K562 (cell line): ENCODE measurements at regions not wholly inside any gene's neighbourhood (a gene's known extent, or its start where the extent isn't known, plus 50 kb on each side); places are given as distances from the start of the nearest gene placed in this dataset.
A peak's percentile ranks its signal among the peaks of the same experiment; 100 is the strongest.

Experiments
- ATAC-seq: fragments of 200-7000 bp; cut with Tn5 transposase; 3 replicates; pipeline ENCODE4 v1.9.1; 2020; ENCODE audit warnings: moderate library complexity
- BruUV-seq: library from RNA; stranded (reverse); fragments of 400-500 nt; replicated peaks from 2 replicates; lab custom pipeline; 2021; lab: Mats Ljungman, UMichigan
- CTCF ChIA-PET: fragments of 300-600 bp; formaldehyde crosslinking; extraction: SDS; loops from one replicate; lab custom pipeline; 2021; ENCODE audit warnings: low intra/inter-chr PET ratio; lab: Yijun Ruan, JAX
- POLR2A ChIA-PET: fragments of 300-600, 350-650 bp; sonication (Branson Sonifier 250); formaldehyde crosslinking; extraction: SDS; loops from one replicate; lab custom pipeline; 2021; ENCODE audit warnings: antibody characterized with exemption, inconsistent platforms; lab: Yijun Ruan, JAX
- DNase-seq, 4 experiments: peaks; one replicate each; pipeline versions ENCODE4 v3.0.0 to v3.0.0-alpha.2; 2011 to 2018; ENCODE audit warnings: low spot score in 3 of 4, mixed read lengths in 3 of 4; ENCODE audit errors: extremely low read depth in 1 of 4
- FAIRE-seq: peaks from 2 replicates; lab custom pipeline; 2011; peaks lifted over from hg19 to GRCh38; lab: Jason Lieb, UNC
- H2AFZ ChIP-seq: 2 replicates; pipeline ENCODE4 v1.6.0; 2011; ENCODE audit warnings: low read depth, low read length, control low read depth, inconsistent platforms
- H3K27ac ChIP-seq: fragments of 200-600 bp; 3 replicates; pipeline ENCODE4 v1.8.0; 2011; ENCODE audit warnings: low read depth, mild to moderate bottlenecking, control low read depth, inconsistent platforms, low read length, moderate library complexity, mixed read lengths; ENCODE audit errors: extremely low read depth
- H3K27me3 ChIP-seq, 2 experiments: fragments of 300-600 bp in 1 of 2; 2 replicates in 1 of 2; 3 replicates in 1 of 2; pipeline versions ENCODE4 v1.6.0 to v1.8.0; 2011; ENCODE audit warnings: inconsistent platforms in 2 of 2, low read length in 2 of 2, mild to moderate bottlenecking in 1 of 2, mixed read lengths in 1 of 2, moderate library complexity in 1 of 2; ENCODE audit not compliant: control insufficient read depth in 2 of 2, insufficient read depth in 2 of 2
- H3K36me3 ChIP-seq: fragments of 300-600 bp; 3 replicates; pipeline ENCODE4 v1.8.0; 2011; ENCODE audit warnings: mild to moderate bottlenecking, low read length, inconsistent platforms; ENCODE audit not compliant: control insufficient read depth, insufficient read depth
- H3K4me1 ChIP-seq, 2 experiments: fragments of 200-600 bp in 1 of 2; replicated peaks in 1 of 2; 2 replicates in 1 of 2; 3 replicates in 1 of 2; pipeline versions ENCODE4 v1.5.1 to v1.8.0; 2011; ENCODE audit warnings: inconsistent platforms in 2 of 2, low read length in 2 of 2, mild to moderate bottlenecking in 1 of 2, mixed read lengths in 1 of 2, moderate library complexity in 1 of 2; ENCODE audit not compliant: control insufficient read depth in 2 of 2, insufficient read depth in 2 of 2
- H3K4me2 ChIP-seq: 2 replicates; pipeline ENCODE4 v1.6.1; 2011; ENCODE audit warnings: low read length, control low read depth, inconsistent platforms, mixed read lengths; ENCODE audit not compliant: insufficient read depth
- H3K4me3 ChIP-seq: fragments of 200-600 bp; sonication (generic), shearing (Covaris generic); 2 replicates; pipeline ENCODE4 v1.5.1; 2016; ENCODE audit warnings: control low read depth, inconsistent platforms
- H3K79me2 ChIP-seq: fragments of 200-600 bp; 3 replicates; pipeline ENCODE4 v1.8.0; 2011; ENCODE audit warnings: low read length, inconsistent platforms; ENCODE audit not compliant: control insufficient read depth, insufficient read depth
- H3K9ac ChIP-seq, 2 experiments: 2 replicates each; pipeline versions ENCODE4 v1.6.0 to v1.6.1; 2011; ENCODE audit warnings: low read depth in 2 of 2, low read length in 2 of 2, control low read depth in 1 of 2, inconsistent platforms in 1 of 2, mild to moderate bottlenecking in 1 of 2, mixed read lengths in 1 of 2; ENCODE audit not compliant: insufficient read depth in 1 of 2
- H3K9me1 ChIP-seq: one replicate; pipeline ENCODE4 v1.6.0; 2011; ENCODE audit warnings: inconsistent platforms, mild to moderate bottlenecking, low read length, moderate library complexity; ENCODE audit not compliant: control insufficient read depth, insufficient read depth
- H3K9me3 ChIP-seq: replicated peaks from 2 replicates; pipeline ENCODE4 v1.5.1; 2011; ENCODE audit warnings: low read depth, low read length, inconsistent platforms; ENCODE audit not compliant: control insufficient read depth, insufficient read depth
- H4K20me1 ChIP-seq: replicated peaks from 2 replicates; pipeline ENCODE4 v1.6.1; 2011; ENCODE audit warnings: low read length, inconsistent platforms, mixed read lengths; ENCODE audit not compliant: control insufficient read depth, insufficient read depth
- ATF3 ChIP-seq, 2 experiments: fragments of 450-650 bp in 1 of 2; sonication (generic) in 1 of 2; formaldehyde crosslinking in 1 of 2; IDR thresholded peaks in 1 of 2; conservative IDR thresholded peaks in 1 of 2; 2 replicates each; pipeline versions ENCODE4 v1.6.1 to v1.8.1; 2016 to 2023; ENCODE audit warnings: mild to moderate bottlenecking in 2 of 2, moderate library complexity in 2 of 2, inconsistent platforms in 1 of 2, missing genetic modification reagents in 1 of 2
- CEBPB ChIP-seq: fragments of 450-650 bp; IDR thresholded peaks from 2 replicates; pipeline ENCODE4 v1.6.1; 2016; ENCODE audit warnings: missing genetic modification characterization, missing compliant biosample characterization
- CEBPG ChIP-seq, 3 experiments: fragments of 200-800 bp in 1 of 3; sonication (Bioruptor generic) in 1 of 3; sonication (generic) in 1 of 3; formaldehyde crosslinking in 1 of 3; IDR thresholded peaks in 2 of 3; conservative IDR thresholded peaks in 1 of 3; 2 replicates each; pipeline versions ENCODE4 v1.6.1 to v1.8.0; 2016 to 2022; ENCODE audit warnings: missing compliant biosample characterization in 2 of 3, missing genetic modification characterization in 2 of 3, mild to moderate bottlenecking in 1 of 3, missing genetic modification reagents in 1 of 3
- HINFP ChIP-seq: fragments of 450-650 bp; conservative IDR thresholded peaks from 2 replicates; pipeline ENCODE4 v1.6.1; 2016; ENCODE audit warnings: missing genetic modification characterization, low read depth, mild to moderate bottlenecking, control low read depth, missing compliant biosample characterization
- MAFG ChIP-seq: fragments of 450-650 bp; conservative IDR thresholded peaks from 2 replicates; pipeline ENCODE4 v1.6.1; 2016; ENCODE audit warnings: missing genetic modification characterization, missing compliant biosample characterization
- MAX ChIP-seq: sonication (generic); formaldehyde crosslinking; IDR thresholded peaks from 2 replicates; pipeline ENCODE4 v1.9.0; 2022; ENCODE audit warnings: mild to moderate bottlenecking, missing genetic modification reagents
- MCM3 ChIP-seq: fragments of 450-650 bp; IDR thresholded peaks from 2 replicates; pipeline ENCODE4 v1.6.1; 2016
- PRDM10 ChIP-seq: fragments of 450-650 bp; IDR thresholded peaks from 2 replicates; pipeline ENCODE4 v1.6.1; 2018; ENCODE audit not compliant: partially characterized antibody
- SMAD4 ChIP-seq: fragments of 250-450 bp; sonication (Bioruptor Pico); conservative IDR thresholded peaks from 2 replicates; pipeline ENCODE4 v1.8.0; 2021; ENCODE audit warnings: inconsistent platforms, mild to moderate bottlenecking, moderate library complexity
- STAT5B ChIP-seq: fragments of 250-450 bp; sonication (Bioruptor Pico); IDR thresholded peaks from 2 replicates; pipeline ENCODE4 v1.8.0; 2021; ENCODE audit warnings: mild to moderate bottlenecking, inconsistent platforms
- ZNF41 ChIP-seq: fragments of 250-450 bp; sonication (Bioruptor Pico); conservative IDR thresholded peaks from 2 replicates; pipeline ENCODE4 v1.4.0; 2020; ENCODE audit warnings: mild to moderate bottlenecking
- WGBS: fragments of 100-300 bp; shearing (Covaris generic); methylation state at CpG from one replicate; pipeline ENCODE4 v1.1.6; 2016; ENCODE audit warnings: low coverage, mixed read lengths; ENCODE audit not compliant: insufficient coverage; ENCODE audit errors: missing lambda C conversion rate; 5-methylcytosine and 5-hydroxymethylcytosine counted together
- in situ Hi-C: fragments of 300-500 bp; cut with MboI; formaldehyde crosslinking; loops from 4 replicates; pipeline ENCODE4 v1.15.0; 2018; ENCODE audit warnings: inconsistent platforms, mixed read lengths
- intact Hi-C: fragments of 100-400 bp; cut with micrococcal nuclease; formaldehyde crosslinking; loops from 2 replicates; pipeline ENCODE4 v1.14.2; 2022

GRCh38 chr7:25897261-25897782 is 254.7 kb upstream of the NFE2L3 start (continued):
- TF ChIP-seq PRDM10, result peak; percentile 26

GRCh38 chr7:25900245-25900644 is 251.8 kb upstream of the NFE2L3 start:
- Histone ChIP-seq H4K20me1 (no peaks in the 10 kb centered on the region), H3K9me3 (no peaks in the 10 kb centered on the region), H3K9me1 (no peaks in the 10 kb centered on the region)
- no peak for FAIRE-seq
- POLR2A ChIA-PET, result interaction anchor here (0.6 kb wide), 1 partner anchor 11 kb away, joined by 4 read pairs; no protein-coding TSS in a partner anchor
- no peak for DNase-seq
- intact Hi-C loops, result no loop called here
- TF ChIP-seq MCM3, result no peak
- TF ChIP-seq MAX (CRISPR knock-in tag), result no peak
- TF ChIP-seq MAFG, result no peak
- TF ChIP-seq HINFP (tag), result no peak
- TF ChIP-seq SMAD4 (CRISPR knock-in tag), result no peak
- TF ChIP-seq ATF3 (IDR thresholded peaks at IDR 0.05), result no peak
- no peak for TF ChIP-seq ATF3 (CRISPR knock-in tag; conservative IDR thresholded peaks at IDR 0.05)
- TF ChIP-seq STAT5B (CRISPR knock-in tag), result no peak
- no peak for TF ChIP-seq CEBPG (CRISPR knock-in tag; IDR thresholded peaks at IDR 0.05)
- TF ChIP-seq CEBPG (tag; conservative IDR thresholded peaks at IDR 0.05 in 1 of 2, IDR thresholded peaks at IDR 0.05 in 1 of 2), result peak; percentile 41 to 66; a peak in 3 of 4 replicates
- peak; percentile 76 for TF ChIP-seq CEBPB
- no peak for TF ChIP-seq ZNF41
- TF ChIP-seq, all 486 proteins: peak for 2
- Histone ChIP-seq H3K36me3 (no peaks in the 10 kb centered on the region), H3K79me2 (no peaks in the 10 kb centered on the region), H3K4me2 (no peak overlapping the region), H3K27me3 (no peaks in the 10 kb centered on the region), H3K27ac (no peak overlapping the region), H2AFZ (peak overlapping the region; percentile 49), H3K4me3 (no peak overlapping the region), H3K4me1 (peaks cover 4 to 18% of the 10 kb centered on the region in 2 experiments; a peak in 4 of 5 replicates), H3K9ac (no peak overlapping the region)
- in situ Hi-C loops, result no loop called here
- CTCF ChIA-PET, result no interaction called here
- WGBS, result 42% methylated on average over 3 of the region's 3 CpGs
- ATAC-seq, result no peak
- no TSS peak for BruUV-seq
